ENCODE measurements at regions not wholly inside any gene's neighbourhood (a gene's known extent, or its start where the extent isn't known, plus 50 kb on each side); places are given as distances from the start of the nearest gene placed in this dataset.
"Not testable (repeated sequence)": the region's sequence is repeated elsewhere in the genome, so short reads cannot be mapped to it uniquely, and the experiment has no call there.

- no peak for DNase-seq
Observed at GRCh38 chr11:109945626-109946321, 147.4 kb upstream of the ZC3H12C start.

DNA sequence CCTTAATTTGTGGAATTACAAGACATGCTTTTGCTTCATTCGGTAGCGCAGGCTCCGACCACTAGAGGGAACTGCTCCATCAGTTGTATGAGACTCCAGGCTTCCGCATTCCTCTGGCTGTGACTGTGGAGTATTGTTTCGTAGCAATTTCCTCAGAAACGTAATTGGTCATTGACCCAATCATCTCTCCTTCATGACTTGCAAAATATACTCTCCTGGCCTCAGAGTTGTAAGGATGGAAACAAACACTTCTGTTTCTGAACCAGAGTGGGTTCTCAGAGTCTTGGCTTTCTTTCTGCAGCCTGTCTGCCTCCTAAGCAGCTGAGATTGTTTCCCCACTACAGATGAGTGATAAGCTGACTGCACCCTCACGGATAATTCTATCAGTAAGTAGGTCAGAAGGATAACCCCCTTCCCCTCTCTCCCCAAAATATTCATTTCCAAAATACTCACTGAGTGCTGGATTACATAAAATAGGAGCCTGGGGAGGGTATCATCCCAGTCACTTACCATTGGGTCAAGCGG lies 146.8 kb upstream of the ZC3H12C start:
- peak; percentile 74 for DNase-seq

DNA sequence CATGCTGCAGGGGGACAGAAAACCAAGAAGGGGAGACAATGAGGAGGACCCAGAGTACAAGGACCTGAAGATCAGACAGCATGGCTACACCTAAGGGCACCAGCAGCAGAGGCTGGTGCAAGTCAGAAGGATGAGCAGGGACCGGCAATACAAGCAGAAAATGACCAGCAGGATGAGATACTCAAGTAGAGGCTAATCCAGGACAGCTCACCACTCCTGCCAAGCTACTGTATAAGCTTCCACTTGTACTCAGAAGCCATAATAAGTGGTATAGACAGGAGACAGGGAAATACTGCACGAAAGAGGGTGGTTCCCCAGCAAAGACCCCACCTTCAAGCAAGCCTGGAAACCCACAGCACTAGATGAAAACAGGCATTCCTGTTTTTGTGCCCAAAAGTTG lies 138.7 kb upstream of the ZC3H12C start:
- DNase-seq = no peak

GRCh38 chr11:109956124-109956793 lies 136.9 kb upstream of the ZC3H12C start:
- DNase-seq = no peak

- no peak for DNase-seq
Observed at GRCh38 chr11:109957000-109957399, 136.2 kb upstream of the ZC3H12C start.

DNA sequence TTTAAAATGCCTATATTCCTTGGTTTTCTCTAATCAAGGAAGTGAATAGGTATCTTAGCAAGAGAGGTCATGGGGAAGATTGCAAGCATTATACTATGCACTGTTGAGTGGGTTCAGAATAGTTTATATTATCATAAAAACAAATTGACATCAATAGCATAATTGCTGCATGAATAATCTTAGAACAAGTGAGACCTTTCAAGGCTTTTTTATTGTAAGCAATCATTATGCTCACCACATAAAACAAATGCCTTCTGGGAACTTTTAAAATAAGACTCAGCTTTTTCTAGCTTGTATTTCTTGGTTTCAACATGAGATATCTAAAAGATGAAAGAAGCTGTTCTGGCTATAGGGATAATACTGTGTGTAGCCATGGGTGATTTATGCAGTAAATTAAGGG lies 135.6 kb upstream of the ZC3H12C start:
- no peak for DNase-seq

DNA sequence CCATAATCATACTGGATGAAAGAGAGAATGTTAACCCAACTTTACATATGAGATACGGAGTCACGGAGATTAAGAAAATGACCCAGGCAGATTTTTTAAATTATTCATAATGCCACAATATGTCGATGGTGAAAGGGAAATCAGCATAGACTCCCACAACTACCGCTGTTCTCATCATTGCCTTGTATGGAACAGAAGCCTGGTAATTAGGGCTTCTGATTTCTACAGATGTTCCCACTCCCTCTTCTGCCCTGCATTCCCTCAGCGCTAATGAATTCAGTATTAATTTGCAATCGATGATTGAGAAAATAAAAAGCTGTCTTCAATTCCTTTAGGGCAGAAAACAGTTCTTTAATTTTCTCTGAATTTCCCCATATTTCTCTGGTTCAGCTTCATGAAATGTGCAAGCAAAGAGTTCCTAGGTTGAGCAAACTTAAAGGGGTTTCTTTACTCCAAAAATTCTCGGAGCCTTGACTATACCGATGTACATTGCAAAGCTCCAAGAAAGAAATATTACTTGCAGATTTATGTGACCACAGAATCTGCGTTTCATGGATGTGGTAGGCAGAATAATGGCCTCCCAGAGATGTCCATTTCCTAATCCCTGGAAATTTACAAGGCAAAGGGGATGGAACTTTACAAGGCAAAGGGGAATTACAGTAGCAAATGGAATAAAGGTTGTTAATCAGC lies 134.9 kb upstream of the ZC3H12C start:
- DNase-seq = no peak

DNA sequence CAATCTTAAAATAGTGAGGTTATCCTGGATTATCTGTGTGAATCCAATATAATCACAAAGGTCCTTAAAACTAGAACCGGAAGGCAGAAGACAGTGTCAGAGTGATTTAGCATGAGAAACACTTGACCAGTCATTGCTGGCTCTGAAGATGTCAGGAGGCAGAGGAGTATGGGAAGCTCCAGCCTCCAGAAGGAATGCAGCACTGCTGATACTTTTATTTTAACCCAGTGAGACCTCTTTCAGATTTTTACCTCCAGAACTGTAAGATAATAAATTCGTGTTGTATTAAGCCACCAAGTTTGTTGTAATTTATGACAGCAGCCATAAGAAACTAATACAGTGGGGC lies 134.4 kb upstream of the ZC3H12C start:
- no peak for DNase-seq

GRCh38 chr11:109960831-109961230 lies 132.4 kb upstream of the ZC3H12C start:
- DNase-seq = no peak

DNA sequence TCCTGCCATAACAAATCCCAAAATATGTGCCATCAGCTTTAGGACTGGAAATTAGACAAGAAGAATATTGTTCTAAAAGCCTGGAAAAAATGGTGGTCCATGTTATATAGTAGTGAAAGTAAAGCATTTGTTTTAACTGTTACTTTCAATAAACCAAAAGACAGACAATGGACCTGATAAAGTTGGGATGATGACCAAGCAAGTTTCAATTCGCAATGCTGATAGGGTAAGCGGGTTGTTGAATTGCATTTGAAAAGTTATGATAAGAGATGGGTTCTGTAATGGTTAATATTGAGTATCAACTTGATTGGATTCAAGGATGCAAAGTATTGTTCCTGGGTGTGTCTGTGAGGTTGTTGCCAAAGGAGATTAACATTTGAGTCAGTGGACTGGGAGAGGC lies 131.9 kb upstream of the ZC3H12C start:
- DNase-seq = no peak

DNA sequence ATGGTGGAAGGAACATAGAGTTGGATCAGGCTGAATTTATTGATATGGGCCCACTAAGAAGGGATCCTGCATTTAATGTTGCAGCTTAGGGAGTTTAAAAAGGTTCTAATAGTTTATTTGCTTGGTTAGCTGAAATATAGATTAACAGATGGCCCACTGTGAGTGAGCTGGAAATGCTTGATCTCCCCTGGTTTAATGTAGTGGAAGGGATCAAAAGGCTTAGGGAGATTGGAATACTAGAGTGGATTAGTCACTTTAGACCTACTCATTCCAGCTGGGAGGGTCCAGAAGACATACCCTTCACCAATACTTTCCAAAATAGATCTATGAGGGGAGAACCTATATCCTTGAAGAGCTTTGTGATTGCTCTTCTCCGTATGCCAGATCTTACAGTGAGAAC lies 130.1 kb upstream of the ZC3H12C start:
- DNase-seq = no peak

DNA sequence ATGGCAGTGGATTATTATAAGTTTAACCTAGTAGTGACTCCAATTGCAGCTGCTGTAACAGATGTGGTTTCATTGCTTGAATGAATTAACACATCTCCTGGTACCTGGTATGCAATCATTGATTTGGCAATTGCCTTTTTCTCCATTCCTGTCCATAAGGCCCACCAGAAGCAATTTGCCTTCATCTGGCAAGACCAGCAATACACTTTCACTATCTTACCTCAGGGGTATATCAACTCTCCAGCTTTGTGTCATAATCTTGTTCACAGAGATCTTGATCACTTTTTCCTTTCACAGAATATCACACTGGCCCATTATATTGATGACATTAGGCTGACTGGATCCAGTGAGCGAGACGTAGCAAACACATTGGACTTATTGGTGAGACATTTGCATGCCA lies 128.7 kb upstream of the ZC3H12C start:
- no peak for DNase-seq

GRCh38 chr11:109965445-109965844 lies 127.7 kb upstream of the ZC3H12C start:
- not testable (repeated sequence) for DNase-seq

- DNase-seq = not testable (repeated sequence)
Observed at GRCh38 chr11:109965926-109966325, 127.3 kb upstream of the ZC3H12C start.

GRCh38 chr11:109967136-109967535 lies 126.1 kb upstream of the ZC3H12C start:
- DNase-seq = not testable (repeated sequence)

DNA sequence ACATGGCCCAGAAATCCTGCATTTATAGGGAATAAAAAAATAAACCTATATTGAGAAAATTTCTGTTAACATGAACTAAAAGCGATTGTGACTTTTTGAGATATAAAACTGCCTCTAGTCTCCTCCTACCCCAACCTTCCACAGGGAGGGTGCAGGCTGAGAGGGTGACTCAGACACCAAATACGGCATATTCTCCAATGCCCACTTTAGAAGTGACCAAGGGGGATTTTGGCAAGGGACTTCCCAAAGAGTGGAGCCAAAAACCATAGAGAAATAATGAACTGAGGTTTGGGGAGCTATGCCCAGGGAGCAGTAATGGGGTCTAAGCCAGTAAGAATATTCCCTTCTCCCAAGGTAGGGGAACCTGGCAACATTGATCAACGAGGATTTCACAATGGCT lies 124.9 kb upstream of the ZC3H12C start:
- no peak for DNase-seq

- no peak for DNase-seq
Observed at GRCh38 chr11:109968781-109969180, 124.4 kb upstream of the ZC3H12C start.

GRCh38 chr11:109970516-109971183 lies 122.5 kb upstream of the ZC3H12C start:
- no peak for DNase-seq

GRCh38 chr11:109971184-109971523 lies 122.0 kb upstream of the ZC3H12C start:
- DNase-seq = peak; percentile 97

DNA sequence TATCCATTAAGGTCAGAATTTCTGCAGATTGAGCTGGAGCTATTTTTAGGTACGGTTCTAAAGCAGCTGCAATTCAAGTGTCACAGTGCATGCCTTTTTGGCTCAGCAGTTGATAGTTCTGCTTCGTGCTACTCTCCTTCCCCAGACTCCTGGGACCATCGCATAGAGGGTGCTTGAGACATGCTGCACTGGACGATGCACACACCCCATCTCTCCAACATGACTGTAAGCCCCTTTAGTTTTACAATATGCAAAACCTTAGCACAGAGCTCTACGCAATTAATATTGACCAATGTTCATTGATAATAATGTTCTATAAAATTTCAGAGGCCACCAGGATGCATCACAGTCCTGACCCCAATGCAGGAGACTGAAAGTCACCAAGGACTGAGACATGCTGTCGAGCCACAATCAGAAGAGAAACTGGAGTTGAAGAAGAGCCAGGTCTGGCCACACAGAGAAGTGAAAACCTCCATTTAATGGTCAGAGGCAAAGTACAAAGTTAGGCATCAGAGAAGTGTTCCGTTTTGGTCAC lies 120.9 kb upstream of the ZC3H12C start:
- peak; percentile 86 for DNase-seq

DNA sequence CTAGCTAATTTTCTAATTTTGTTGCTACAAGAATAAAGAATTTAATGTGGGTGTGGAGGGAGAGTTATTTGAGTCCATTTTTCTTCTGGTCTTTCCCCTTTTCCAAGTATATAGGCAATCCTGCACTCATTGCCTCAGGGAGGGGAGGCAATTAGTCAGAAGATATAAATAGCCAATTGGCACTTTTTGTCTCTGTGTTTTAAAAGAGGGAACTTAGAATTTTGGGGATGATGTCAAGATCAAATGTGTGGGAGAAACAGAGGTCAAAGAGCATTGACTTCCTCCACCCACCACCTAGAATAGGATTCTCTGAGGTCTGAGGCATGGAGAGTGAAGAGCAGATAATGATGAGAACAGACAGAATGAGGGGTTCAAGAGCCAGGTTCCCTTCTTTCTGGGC lies 120.3 kb upstream of the ZC3H12C start:
- no peak for DNase-seq

- DNase-seq = no peak
Observed at GRCh38 chr11:109973486-109973885, 119.7 kb upstream of the ZC3H12C start.

DNA sequence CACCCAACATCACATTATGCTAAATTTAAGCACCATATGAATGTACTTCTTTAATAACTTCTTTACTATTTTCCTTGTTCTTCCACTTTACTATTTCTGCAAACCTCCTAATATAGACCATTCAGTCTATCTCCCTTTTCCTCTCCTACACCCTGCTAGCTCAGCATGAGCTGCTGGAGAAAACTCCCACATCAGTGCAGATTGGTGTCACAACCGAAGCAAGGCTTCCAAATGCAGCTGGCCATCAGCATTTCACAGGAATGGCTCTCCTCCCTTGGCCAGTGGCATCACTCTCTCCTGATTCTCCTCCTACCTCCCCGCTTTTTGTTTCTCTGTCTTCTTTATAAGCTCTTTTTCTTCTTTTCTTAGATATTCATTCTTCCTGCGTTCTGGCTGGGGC lies 118.7 kb upstream of the ZC3H12C start:
- no peak for DNase-seq
